Omental fat pad (tissue), 3 donors: ENCODE measurements at regions not wholly inside any gene's neighbourhood (a gene's known extent, or its start where the extent isn't known, plus 50 kb on each side); places are given as distances from the start of the nearest gene placed in this dataset.

ENCODE experiments used
- ATAC-seq: fragments of 150-250 bp; one replicate; pipeline ENCODE4 v1.9.1; 2016; ENCODE audit warnings: mild to moderate bottlenecking, moderate library complexity; ENCODE audit not compliant: low FRiP score
- DNase-seq: peaks from one replicate; pipeline ENCODE4 v3.0.0-alpha.2; 2019; ENCODE audit warnings: low spot score
- CTCF ChIP-seq, 3 donors: fragments of 450-650 bp; IDR thresholded peaks; one replicate each; pipeline ENCODE4 v1.5.1; 2016 to 2017; ENCODE audit warnings: antibody characterized with exemption in 3 of 3, mild to moderate bottlenecking in 3 of 3, moderate library complexity in 2 of 3

- TF ChIP-seq CTCF (IDR thresholded peaks at IDR 0.05): no peak
- DNase-seq (no peak), ATAC-seq (no peak)
Observed at GRCh38 chr1:195105281-195105680, 1503.0 kb downstream of the KCNT2 start.

GRCh38 chr1:195097316-195097715 is 1510.9 kb downstream of the KCNT2 start:
- DNase-seq: no peak
- no peak for ATAC-seq
- TF ChIP-seq CTCF (IDR thresholded peaks at IDR 0.05): no peak

GRCh38 chr1:195096051-195096521 is 1512.2 kb downstream of the KCNT2 start:
- DNase-seq (no peak), ATAC-seq (no peak)
- no peak for TF ChIP-seq CTCF (IDR thresholded peaks at IDR 0.05)

- no peak for TF ChIP-seq CTCF (IDR thresholded peaks at IDR 0.05)
- no peak for ATAC-seq
- no peak for DNase-seq
Observed at GRCh38 chr1:195085196-195085595, 1523.0 kb downstream of the KCNT2 start.

- no peak for DNase-seq
- ATAC-seq: peak; percentile 14
- no peak for TF ChIP-seq CTCF (IDR thresholded peaks at IDR 0.05)
Observed at GRCh38 chr1:195082183-195082582, 1526.1 kb downstream of the KCNT2 start.

- TF ChIP-seq CTCF (IDR thresholded peaks at IDR 0.05): no peak
- ATAC-seq (no peak), DNase-seq (no peak)
Observed at GRCh38 chr1:195076682-195077081, 1531.6 kb downstream of the KCNT2 start.

GRCh38 chr1:195075973-195076372 is 1532.3 kb downstream of the KCNT2 start:
- TF ChIP-seq CTCF (IDR thresholded peaks at IDR 0.05): no peak
- DNase-seq (no peak), ATAC-seq (no peak)
